ENCODE measurements at regions not wholly inside any gene's neighbourhood (a gene's known extent, or its start where the extent isn't known, plus 50 kb on each side); places are given as distances from the start of the nearest gene placed in this dataset.

- TF ChIP-seq, protein P1, sequence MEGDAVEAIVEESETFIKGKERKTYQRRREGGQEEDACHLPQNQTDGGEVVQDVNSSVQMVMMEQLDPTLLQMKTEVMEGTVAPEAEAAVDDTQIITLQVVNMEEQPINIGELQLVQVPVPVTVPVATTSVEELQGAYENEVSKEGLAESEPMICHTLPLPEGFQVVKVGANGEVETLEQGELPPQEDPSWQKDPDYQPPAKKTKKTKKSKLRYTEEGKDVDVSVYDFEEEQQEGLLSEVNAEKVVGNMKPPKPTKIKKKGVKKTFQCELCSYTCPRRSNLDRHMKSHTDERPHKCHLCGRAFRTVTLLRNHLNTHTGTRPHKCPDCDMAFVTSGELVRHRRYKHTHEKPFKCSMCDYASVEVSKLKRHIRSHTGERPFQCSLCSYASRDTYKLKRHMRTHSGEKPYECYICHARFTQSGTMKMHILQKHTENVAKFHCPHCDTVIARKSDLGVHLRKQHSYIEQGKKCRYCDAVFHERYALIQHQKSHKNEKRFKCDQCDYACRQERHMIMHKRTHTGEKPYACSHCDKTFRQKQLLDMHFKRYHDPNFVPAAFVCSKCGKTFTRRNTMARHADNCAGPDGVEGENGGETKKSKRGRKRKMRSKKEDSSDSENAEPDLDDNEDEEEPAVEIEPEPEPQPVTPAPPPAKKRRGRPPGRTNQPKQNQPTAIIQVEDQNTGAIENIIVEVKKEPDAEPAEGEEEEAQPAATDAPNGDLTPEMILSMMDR (IDR thresholded peaks at IDR 0.05) = no peak
- TF ChIP-seq POLR2A (IDR thresholded peaks at IDR 0.05) = no peak
Measured at GRCh38 chr9:82487935-82488312, 499.4 kb downstream of the SPATA31D1 start.

Measured in lower leg skin (tissue), 3 donors.